ENCODE measurements at regions not wholly inside any gene's neighbourhood (a gene's known extent, or its start where the extent isn't known, plus 50 kb on each side); places are given as distances from the start of the nearest gene placed in this dataset.
"Not testable (repeated sequence)": the region's sequence is repeated elsewhere in the genome, so short reads cannot be mapped to it uniquely, and the experiment has no call there.

DNA sequence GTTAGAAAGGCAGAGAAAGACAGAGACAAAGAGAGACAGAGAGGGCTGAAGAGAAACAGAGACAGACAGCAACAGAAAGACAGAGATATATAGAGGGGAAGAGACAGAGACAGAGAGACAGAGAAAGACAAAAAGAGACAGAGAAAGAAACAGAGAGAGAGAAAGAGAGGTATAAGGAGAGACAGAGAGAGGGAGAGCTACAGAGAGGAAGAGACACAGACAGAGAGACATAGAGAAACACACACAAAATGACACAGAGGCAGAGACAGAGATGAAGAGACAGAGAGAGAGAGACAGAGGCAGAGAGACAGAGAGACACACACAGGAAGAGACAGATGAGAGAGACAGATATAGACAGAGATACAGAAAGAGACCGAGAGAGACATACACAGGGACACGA is 168.6 kb downstream of the TMEM121 start:
- no peak for DNase-seq (ENCODE audit: low spot score)

- not testable (repeated sequence) for DNase-seq (ENCODE audit: low spot score)
These were observed 170.0 kb downstream of the TMEM121 start for GRCh38 chr14:105696388-105696787.

GRCh38 chr14:105697414-105697813 is 171.0 kb downstream of the TMEM121 start:
- not testable (repeated sequence) for DNase-seq (ENCODE audit: low spot score)

DNA sequence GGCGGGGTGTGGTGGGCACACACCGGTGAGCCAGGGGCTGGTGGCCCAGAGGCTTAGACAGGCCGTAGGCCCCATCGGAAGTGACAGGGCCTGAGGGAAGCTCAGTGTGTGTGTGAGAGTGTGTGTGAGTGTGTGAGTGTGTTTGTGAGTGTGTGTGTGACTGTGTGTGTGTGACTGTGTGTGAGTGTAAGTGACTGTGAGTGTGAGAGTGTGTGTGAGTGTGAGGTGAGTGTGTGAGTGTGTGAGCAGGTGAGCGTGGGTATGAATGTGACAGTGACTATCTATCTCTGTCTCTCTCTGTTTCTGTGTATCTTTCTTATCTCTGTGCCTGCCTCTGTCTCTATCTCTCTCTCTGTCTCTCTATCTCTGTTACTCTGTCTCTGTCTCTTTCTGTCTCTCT is 171.6 kb downstream of the TMEM121 start:
- not testable (repeated sequence) for DNase-seq (ENCODE audit: low spot score)

DNA sequence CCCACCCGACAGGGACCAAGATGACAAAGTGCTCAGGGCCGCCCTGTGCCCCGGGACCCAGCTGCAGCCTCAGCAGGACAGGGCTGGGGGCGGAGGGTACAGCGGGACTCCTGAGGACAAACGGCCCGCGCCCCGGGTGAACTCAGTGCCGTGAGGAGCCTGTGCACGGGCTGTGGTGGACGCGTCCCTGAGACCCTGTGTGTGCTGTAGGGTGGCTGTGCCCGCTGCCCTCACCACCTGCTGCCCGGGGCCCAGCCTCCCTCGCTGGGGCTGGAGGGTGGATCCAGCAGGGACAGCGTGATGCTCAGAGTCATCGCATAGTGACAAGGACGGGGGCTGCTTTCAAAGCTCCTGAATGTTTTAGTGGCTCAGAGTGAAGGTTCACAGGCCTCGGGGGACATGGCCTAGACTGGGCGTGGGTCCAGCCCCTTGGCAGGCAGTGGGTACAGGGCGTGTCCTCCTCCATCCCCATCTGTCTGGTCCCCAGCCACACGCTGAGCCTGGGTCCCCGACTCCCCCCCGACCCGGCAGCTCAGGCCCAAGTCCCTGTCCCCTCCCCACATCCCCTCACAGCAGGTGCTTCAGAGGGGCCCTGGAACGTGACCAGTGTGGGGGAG is 172.7 kb downstream of the TMEM121 start:
- DNase-seq (ENCODE audit: low spot score), result not testable (repeated sequence)

GRCh38 chr14:105699706-105700105 is 173.3 kb downstream of the TMEM121 start:
- DNase-seq (ENCODE audit: low spot score), result not testable (repeated sequence)

- DNase-seq (ENCODE audit: low spot score), result not testable (repeated sequence)
These were observed 173.8 kb downstream of the TMEM121 start for GRCh38 chr14:105700146-105700545.

DNA sequence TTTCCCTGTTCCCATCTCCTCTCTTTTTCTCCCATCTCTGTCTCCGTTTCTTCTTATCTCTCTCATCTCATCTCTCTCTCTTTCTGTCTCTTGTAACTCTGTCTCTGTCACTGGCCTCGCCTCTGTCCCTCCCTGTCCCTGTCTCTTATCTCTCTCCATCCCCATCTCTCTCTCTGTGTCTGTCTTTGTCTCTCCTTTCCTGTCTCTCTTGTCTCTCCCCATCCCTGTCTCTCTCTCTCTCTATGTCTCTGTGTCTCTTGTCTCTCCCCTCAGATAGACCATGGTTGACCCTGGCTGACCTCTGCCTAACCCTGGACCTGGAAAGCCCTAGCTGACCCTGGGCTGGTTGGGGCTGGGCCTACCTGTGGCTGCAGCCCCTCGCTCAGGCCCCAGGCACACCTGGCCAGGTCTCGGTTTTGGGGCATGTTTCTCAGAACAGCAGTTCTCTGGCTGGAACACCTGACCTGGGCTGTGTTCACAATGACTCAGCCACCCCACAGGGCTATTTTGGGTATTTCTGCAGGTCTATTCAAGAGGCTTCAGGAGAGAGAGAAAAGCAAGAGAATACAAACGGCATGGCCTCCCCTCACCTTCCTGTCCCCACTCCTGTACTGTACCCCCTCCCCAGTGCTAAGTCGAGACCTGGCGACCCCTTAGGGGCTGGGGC is 174.4 kb downstream of the TMEM121 start:
- no peak for DNase-seq (ENCODE audit: low spot score)

- no peak for DNase-seq (ENCODE audit: low spot score)
These were observed 175.3 kb downstream of the TMEM121 start for GRCh38 chr14:105701456-105702274.

DNA sequence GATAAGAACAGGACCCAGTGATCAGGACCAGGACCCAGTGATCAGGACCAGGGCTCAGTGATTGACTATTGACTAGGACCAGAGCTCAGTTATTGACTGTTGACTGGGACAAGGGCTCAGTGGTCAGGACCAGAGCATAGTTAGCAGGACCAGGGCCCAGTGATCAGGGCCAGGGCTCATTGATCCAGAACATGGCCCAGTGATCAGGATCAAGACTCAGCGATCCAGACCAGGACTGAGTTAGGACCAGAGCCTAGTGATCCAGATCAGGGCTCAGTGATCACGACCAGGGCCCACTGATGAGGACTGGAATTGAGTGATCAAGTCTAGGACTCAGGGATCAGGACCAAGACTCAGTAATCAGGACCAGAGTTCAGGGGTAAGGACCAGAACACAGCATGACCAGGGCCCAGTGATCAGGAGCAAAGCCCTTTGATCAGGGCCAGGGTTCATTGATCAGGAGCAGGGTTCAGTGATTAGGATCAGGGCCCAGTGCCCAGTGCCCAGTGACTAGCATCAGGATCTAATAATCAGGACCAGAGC is 176.0 kb downstream of the TMEM121 start:
- DNase-seq (ENCODE audit: low spot score), result no peak

DNA sequence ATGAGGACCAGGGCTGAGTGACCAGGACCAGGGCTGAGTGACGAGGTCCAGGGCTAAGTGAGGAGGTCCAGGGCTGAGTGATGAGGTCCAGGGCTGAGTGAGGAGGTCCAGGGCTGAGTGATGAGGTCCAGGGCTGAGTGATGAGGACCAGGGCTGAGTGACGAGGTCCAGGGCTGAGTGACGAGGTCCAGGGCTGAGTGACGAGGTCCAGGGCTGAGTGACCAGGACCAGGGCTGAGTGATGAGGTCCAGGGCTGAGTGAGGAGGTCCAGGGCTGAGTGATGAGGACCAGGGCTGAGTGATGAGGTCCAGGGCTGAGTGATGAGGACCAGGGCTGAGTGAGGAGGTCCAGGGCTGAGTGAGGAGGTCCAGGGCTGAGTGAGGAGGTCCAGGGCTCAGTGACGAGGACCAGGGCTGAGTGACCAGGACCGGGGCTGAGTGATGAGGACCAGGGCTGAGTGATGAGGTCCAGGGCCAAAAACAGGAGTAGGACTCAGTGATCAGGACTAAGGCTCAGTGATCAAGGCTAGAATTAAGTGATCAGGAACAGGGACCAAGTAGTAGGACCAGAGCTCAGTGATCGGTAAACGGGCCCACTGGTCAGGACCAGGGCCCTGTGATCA is 176.8 kb downstream of the TMEM121 start:
- not testable (repeated sequence) for DNase-seq (ENCODE audit: low spot score)

- DNase-seq (ENCODE audit: low spot score), result not testable (repeated sequence)
These were observed 177.7 kb downstream of the TMEM121 start for GRCh38 chr14:105704091-105704490.

DNA sequence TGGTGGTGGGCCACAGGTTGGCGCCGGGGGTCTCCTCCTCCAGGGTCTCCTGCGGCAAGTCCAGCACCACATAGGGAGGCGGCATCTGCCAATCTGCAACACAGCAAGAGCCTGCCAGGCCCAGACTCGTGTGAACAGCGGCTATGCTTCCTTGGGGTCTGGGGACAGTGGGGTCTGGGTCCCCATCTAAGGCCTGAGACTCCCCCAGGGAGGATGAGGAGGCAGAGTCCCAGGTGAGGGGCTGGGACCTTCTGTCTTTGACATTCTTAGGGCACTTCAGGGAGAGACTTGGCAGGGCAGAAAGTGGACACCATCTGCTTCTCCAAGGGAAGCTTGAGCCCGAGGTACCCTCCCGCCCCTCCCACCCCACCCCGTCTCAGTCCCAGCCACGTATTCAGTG is 178.1 kb downstream of the TMEM121 start:
- DNase-seq (ENCODE audit: low spot score), result not testable (repeated sequence)

DNA sequence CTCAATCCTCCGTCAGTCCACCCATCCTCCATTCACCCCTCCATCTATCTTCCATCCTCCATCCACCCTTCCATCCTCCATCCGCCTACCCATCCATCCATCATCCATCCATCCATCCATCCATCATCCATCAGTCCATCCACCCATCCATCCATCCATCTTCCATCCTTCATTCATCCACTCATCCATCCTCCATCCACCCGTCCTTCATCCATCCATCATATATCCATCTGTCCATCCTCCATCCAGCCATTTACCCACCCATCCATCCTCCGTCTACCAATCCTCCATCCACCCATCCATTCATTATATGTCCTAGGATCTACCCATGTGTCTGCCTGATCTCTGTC is 179.1 kb downstream of the TMEM121 start:
- DNase-seq (ENCODE audit: low spot score), result not testable (repeated sequence)

DNA sequence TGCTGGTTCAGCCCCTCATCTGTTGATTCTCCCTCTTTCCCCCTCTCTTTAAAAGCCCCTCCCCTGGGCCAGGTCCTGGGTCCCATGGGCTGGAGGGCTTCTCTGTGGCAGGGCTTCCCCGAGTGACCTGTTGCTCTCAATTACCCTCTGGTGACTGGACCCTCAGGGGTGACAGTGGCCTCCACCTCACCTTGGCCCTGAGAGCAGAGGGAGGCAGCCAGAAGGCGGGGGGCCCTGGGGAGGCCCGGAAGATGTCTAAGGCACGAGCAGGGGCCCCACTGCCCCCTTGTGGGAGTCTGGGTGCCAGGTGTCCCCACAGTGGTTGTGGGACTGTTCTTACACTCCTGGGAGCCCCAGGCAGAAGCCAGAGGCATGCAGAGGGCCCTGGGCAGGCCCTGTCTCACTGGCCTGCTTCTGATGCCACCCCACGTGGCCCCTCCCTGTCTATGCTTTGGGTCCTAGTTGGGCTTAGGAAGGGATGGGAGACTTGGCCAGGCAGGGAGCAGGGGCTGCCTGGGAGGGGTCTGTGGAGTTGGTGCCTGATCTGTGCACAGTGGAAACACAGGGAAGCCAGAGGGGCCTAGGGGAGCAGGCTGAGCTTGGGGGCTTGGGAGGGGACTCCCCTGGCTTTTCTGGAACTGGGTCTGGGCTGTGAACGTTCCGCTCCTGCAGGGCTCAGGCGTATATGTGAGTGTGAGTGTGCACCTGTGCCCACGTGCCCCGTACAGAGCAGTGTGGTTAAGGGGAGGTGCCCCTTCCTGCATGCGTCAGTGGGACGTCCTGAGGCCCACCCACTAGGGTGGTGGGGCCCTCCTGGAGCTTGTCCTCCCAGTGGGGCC is 179.7 kb downstream of the TMEM121 start:
- DNase-seq (ENCODE audit: low spot score), result not testable (repeated sequence)

- DNase-seq (ENCODE audit: low spot score), result not testable (repeated sequence)
These were observed 180.3 kb downstream of the TMEM121 start for GRCh38 chr14:105706701-105707019.

DNA sequence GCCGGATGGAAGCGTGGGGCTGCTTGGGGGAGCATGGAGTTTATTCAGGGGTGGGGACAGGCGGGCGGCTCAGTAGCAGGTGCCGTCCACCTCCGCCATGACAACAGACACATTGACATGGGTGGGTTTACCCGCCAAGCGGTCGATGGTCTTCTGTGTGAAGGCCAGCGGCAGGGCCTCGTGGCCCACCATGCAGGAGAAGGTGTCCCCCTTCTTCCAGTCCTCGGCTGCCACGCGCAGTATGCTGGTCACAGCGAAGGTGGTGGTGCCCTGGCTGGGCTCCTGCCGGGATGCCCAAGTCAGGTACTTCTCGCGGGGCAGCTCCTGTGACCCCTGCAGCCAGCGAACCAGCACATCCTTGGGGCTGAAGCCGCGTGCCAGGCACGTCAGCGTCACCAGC is 180.7 kb downstream of the TMEM121 start:
- not testable (repeated sequence) for DNase-seq (ENCODE audit: low spot score)

- not testable (repeated sequence) for DNase-seq (ENCODE audit: low spot score)
These were observed 181.4 kb downstream of the TMEM121 start for GRCh38 chr14:105707723-105708151.

GRCh38 chr14:105708251-105709134 is 182.1 kb downstream of the TMEM121 start:
- not testable (repeated sequence) for DNase-seq (ENCODE audit: low spot score)
